ENCODE measurements at regions not wholly inside any gene's neighbourhood (a gene's known extent, or its start where the extent isn't known, plus 50 kb on each side); places are given as distances from the start of the nearest gene placed in this dataset.

- TF ChIP-seq GLIS1 (tag by site-specific recombination; IDR thresholded peaks at IDR 0.05) (no peak), CTCF (tag by site-specific recombination; IDR thresholded peaks at IDR 0.05) (no peak), ZBTB49 (tag by site-specific recombination; IDR thresholded peaks at IDR 0.05; ENCODE audit: low read depth) (no peak), ZNF274 (IDR thresholded peaks at IDR 0.05; ENCODE audit: low read length) (no peak), ZNF274 (tag by site-specific recombination; IDR thresholded peaks at IDR 0.05; ENCODE audit: borderline replicate concordance) (no peak)
Measured at GRCh38 chr22:44366372-44367300, 53.9 kb upstream of the SHISAL1 start.
